Stomach (tissue), 8 donors: ENCODE measurements at regions not wholly inside any gene's neighbourhood (a gene's known extent, or its start where the extent isn't known, plus 50 kb on each side); places are given as distances from the start of the nearest gene placed in this dataset.

ENCODE experiments used
- DNase-seq, 2 donors: peaks; one replicate each; pipeline versions ENCODE4 v3.0.0 to v3.0.0-alpha.2; 2013 to 2019
- H3K27ac ChIP-seq, 5 donors: fragments of 200-600 bp in 4 of 5; sonication (generic) in 4 of 5; one replicate each; pipeline ENCODE4 v1.5.1; 2013 to 2019; ENCODE audit warnings: mild to moderate bottlenecking in 1 of 5, moderate library complexity in 1 of 5
- H3K27me3 ChIP-seq, 3 donors: fragments of 200-600 bp; sonication (generic); one replicate each; pipeline ENCODE4 v1.5.1; 2017 to 2019; ENCODE audit warnings: mixed run types in 1 of 3
- H3K36me3 ChIP-seq, 4 donors: fragments of 200-600 bp; sonication (generic); 1 replicate in 3 of 4; 2 replicates in 1 of 4; pipeline ENCODE4 v1.5.1; 2016 to 2019
- H3K4me1 ChIP-seq, 4 donors: fragments of 200-600 bp; sonication (generic); one replicate each; pipeline ENCODE4 v1.5.1; 2016 to 2019
- H3K4me3 ChIP-seq, 4 donors: fragments of 200-600 bp; sonication (generic) in 3 of 4; one replicate each; pipeline ENCODE4 v1.5.1; 2016 to 2019; ENCODE audit warnings: mild to moderate bottlenecking in 1 of 4
- H3K9me3 ChIP-seq, 4 donors: fragments of 200-600 bp; sonication (generic); one replicate each; pipeline ENCODE4 v1.5.1; 2016 to 2019
- EP300 ChIP-seq: sonication (generic); formaldehyde crosslinking; IDR thresholded peaks from one replicate; pipeline ENCODE4 v1.6.1; 2017; ENCODE audit warnings: antibody characterized with exemption
- POLR2A ChIP-seq, 4 donors: fragments of 450-650 bp; IDR thresholded peaks; one replicate each; pipeline ENCODE4 v1.6.1; 2016; ENCODE audit warnings: antibody characterized with exemption in 4 of 4, control low read depth in 2 of 4, mild to moderate bottlenecking in 1 of 4, moderate library complexity in 1 of 4
- POLR2AphosphoS5 ChIP-seq, 3 donors: sonication (generic); formaldehyde crosslinking; IDR thresholded peaks; one replicate each; pipeline ENCODE4 v1.6.1; 2016; ENCODE audit warnings: antibody characterized with exemption in 3 of 3
- WGBS, 5 donors: extraction: QIAGEN DNeasy Blood & Tissue Kit in 3 of 5; methylation state at CpG; one replicate each; pipeline versions ENCODE4 v1.1.5 to v1.1.7; 2013 to 2018; 5-methylcytosine and 5-hydroxymethylcytosine counted together
- intact Hi-C: fragments of 100-400 bp; cut with DNase I; formaldehyde crosslinking; loops from one replicate; pipeline ENCODE4 v1.15.1; 2023; ENCODE audit warnings: low total_unique reads
- TF ChIP-seq, protein P1 (sequence below), 7 experiments: fragments of 450-650 bp in 4 of 7; fragments of 200-600 bp in 3 of 7; sonication (generic) in 3 of 7; IDR thresholded peaks; one replicate each; pipeline ENCODE4 v1.5.1; 2016 to 2019; ENCODE audit warnings: antibody characterized with exemption in 7 of 7, control low read depth in 2 of 7, mild to moderate bottlenecking in 1 of 7
- donor health status: healthy with polysubstance abuse.
- donor health status: Bipolar disorder and iron deficiency.
- donor health status: healthy.

DNA sequence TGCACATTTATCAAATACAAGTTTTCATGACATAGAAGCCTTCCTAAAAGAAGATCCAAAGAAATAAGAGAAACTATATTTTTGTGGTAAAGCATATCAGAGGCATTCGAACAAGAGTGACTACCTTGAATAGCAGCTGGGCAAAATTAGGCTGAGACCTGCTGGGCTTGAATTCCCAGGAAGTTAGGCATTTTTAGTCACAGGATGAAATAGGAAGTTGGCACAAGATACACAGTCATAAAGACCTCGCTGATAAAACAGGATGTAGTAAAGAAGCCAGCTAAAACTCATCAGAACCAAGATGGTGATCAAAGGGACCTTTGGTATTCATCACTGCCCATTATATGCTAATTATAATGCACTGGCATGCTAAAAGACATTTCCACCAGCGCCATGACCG, 1302.3 kb upstream of the NRXN1 start:
- WGBS, 5 donors = 60 to 80% (median 77%) methylated on average over 4 of the region's 4 CpGs
- H3K27ac ChIP-seq = no peak overlapping the region
- no peaks in the 10 kb centered on the region for H3K27me3 ChIP-seq
- H3K4me1 ChIP-seq = no peaks in the 10 kb centered on the region
- DNase-seq = no peak
- TF ChIP-seq, protein P1, sequence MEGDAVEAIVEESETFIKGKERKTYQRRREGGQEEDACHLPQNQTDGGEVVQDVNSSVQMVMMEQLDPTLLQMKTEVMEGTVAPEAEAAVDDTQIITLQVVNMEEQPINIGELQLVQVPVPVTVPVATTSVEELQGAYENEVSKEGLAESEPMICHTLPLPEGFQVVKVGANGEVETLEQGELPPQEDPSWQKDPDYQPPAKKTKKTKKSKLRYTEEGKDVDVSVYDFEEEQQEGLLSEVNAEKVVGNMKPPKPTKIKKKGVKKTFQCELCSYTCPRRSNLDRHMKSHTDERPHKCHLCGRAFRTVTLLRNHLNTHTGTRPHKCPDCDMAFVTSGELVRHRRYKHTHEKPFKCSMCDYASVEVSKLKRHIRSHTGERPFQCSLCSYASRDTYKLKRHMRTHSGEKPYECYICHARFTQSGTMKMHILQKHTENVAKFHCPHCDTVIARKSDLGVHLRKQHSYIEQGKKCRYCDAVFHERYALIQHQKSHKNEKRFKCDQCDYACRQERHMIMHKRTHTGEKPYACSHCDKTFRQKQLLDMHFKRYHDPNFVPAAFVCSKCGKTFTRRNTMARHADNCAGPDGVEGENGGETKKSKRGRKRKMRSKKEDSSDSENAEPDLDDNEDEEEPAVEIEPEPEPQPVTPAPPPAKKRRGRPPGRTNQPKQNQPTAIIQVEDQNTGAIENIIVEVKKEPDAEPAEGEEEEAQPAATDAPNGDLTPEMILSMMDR (IDR thresholded peaks at IDR 0.05) = no peak
- TF ChIP-seq POLR2A (IDR thresholded peaks at IDR 0.05) = no peak
- peaks cover 0 to 3% (median 0%) of the 10 kb centered on the region in 4 donors for H3K9me3 ChIP-seq
- intact Hi-C loops = no loop called here
- no peaks in the 10 kb centered on the region for H3K36me3 ChIP-seq
- no peak overlapping the region for H3K4me3 ChIP-seq

- intact Hi-C loops = no loop called here
- TF ChIP-seq, protein P1 (IDR thresholded peaks at IDR 0.05) = no peak
- TF ChIP-seq POLR2AphosphoS5 (IDR thresholded peaks at IDR 0.05) = no peak
- TF ChIP-seq POLR2A (IDR thresholded peaks at IDR 0.05) = no peak
- no peaks in the 10 kb centered on the region for H3K27me3 ChIP-seq
- H3K36me3 ChIP-seq = no peaks in the 10 kb centered on the region
- 92 to 95% (median 95%) methylated on average over 2 of the region's 2 CpGs for WGBS, 5 donors
- no peak overlapping the region for H3K4me3 ChIP-seq
- DNase-seq = no peak
- H3K27ac ChIP-seq = no peak overlapping the region
- H3K9me3 ChIP-seq = peaks cover 9 to 38% (median 22%) of the 10 kb centered on the region in 4 donors
- H3K4me1 ChIP-seq = no peaks in the 10 kb centered on the region
These were observed 1295.7 kb upstream of the NRXN1 start for GRCh38 chr2:52327641-52328040.

- H3K36me3 ChIP-seq = no peaks in the 10 kb centered on the region
- H3K4me3 ChIP-seq = no peak overlapping the region
- no peaks in the 10 kb centered on the region for H3K9me3 ChIP-seq
- H3K4me1 ChIP-seq = no peaks in the 10 kb centered on the region
- TF ChIP-seq EP300 = no peak
- TF ChIP-seq, protein P1 (IDR thresholded peaks at IDR 0.05) = no peak
- TF ChIP-seq POLR2A (IDR thresholded peaks at IDR 0.05) = no peak
- TF ChIP-seq POLR2AphosphoS5 (IDR thresholded peaks at IDR 0.05) = no peak
- 76 to 94% (median 87%) methylated on average over 3 of the region's 3 CpGs for WGBS, 5 donors
- no peak overlapping the region for H3K27ac ChIP-seq
- intact Hi-C loops = no loop called here
- no peak for DNase-seq
- no peaks in the 10 kb centered on the region for H3K27me3 ChIP-seq
These were observed 1282.3 kb upstream of the NRXN1 start for GRCh38 chr2:52314231-52314630.

DNA sequence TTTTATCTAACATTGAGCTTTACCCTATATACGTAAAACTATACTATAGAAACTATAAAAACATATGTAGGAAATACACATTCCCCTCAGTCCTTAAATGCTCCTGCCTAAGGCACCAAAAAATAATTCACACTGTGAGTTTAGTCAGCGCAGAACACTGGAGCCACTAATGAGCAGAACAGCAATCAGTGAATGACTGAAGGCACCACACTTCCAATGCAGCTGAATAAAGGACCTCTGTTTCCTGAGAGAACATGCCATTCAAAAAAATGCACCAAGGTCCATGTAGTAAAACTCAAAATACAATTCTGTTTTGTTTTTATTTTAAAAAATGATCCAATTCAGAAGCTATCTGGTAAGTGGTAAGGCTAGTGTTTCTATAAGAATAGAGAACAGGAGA, 1280.6 kb upstream of the NRXN1 start:
- no peaks in the 10 kb centered on the region for H3K27me3 ChIP-seq
- TF ChIP-seq, protein P1 (IDR thresholded peaks at IDR 0.05) = no peak
- TF ChIP-seq POLR2AphosphoS5 (IDR thresholded peaks at IDR 0.05) (no peak), EP300 (no peak), POLR2A (IDR thresholded peaks at IDR 0.05) (no peak)
- no peaks in the 10 kb centered on the region for H3K9me3 ChIP-seq
- no peaks in the 10 kb centered on the region for H3K4me1 ChIP-seq
- intact Hi-C loops = no loop called here
- no peak overlapping the region for H3K4me3 ChIP-seq
- no peak overlapping the region for H3K27ac ChIP-seq
- no peak for DNase-seq
- 79 to 87% (median 81%) methylated on average over 2 of the region's 2 CpGs for WGBS, 5 donors
- no peaks in the 10 kb centered on the region for H3K36me3 ChIP-seq
